Liver (tissue), 8 donors: ENCODE measurements at regions not wholly inside any gene's neighbourhood (a gene's known extent, or its start where the extent isn't known, plus 50 kb on each side); places are given as distances from the start of the nearest gene placed in this dataset.

Source experiments
- DNase-seq: peaks from one replicate; pipeline ENCODE4 v3.0.0-alpha.2; 2017; ENCODE audit warnings: low spot score
- H3K27ac ChIP-seq, 2 donors: one replicate each; pipeline ENCODE4 v1.7.0; 2013; ENCODE audit warnings: inconsistent platforms in 2 of 2, low read length in 2 of 2, control low read depth in 1 of 2, low read depth in 1 of 2, mild to moderate bottlenecking in 1 of 2
- H3K27me3 ChIP-seq, 4 donors: one replicate each; pipeline versions ENCODE4 v1.6.1 to v1.7.0; 2013; ENCODE audit warnings: low read length in 3 of 4, inconsistent platforms in 1 of 4, mild to moderate bottlenecking in 1 of 4, moderate library complexity in 1 of 4; ENCODE audit not compliant: control insufficient read depth in 4 of 4, insufficient read depth in 4 of 4
- H3K36me3 ChIP-seq, 4 donors: one replicate each; pipeline versions ENCODE4 v1.6.1 to v1.7.0; 2013; ENCODE audit warnings: low read length in 3 of 4, mild to moderate bottlenecking in 3 of 4, low read depth in 1 of 4, moderate library complexity in 1 of 4; ENCODE audit not compliant: control insufficient read depth in 4 of 4, insufficient read depth in 3 of 4
- H3K4me1 ChIP-seq, 4 donors: one replicate each; pipeline versions ENCODE4 v1.6.1 to v1.7.0; 2013; ENCODE audit warnings: low read length in 3 of 4, mild to moderate bottlenecking in 3 of 4, moderate library complexity in 1 of 4; ENCODE audit not compliant: control insufficient read depth in 4 of 4, insufficient read depth in 4 of 4
- H3K4me3 ChIP-seq, 3 donors: one replicate each; pipeline versions ENCODE4 v1.6.1 to v1.7.0; 2013; ENCODE audit warnings: low read length in 3 of 3, control low read depth in 1 of 3, low read depth in 1 of 3, mild to moderate bottlenecking in 1 of 3
- H3K9ac ChIP-seq, 2 donors: one replicate each; pipeline ENCODE4 v1.7.0; 2013; ENCODE audit warnings: low read length in 2 of 2, mild to moderate bottlenecking in 2 of 2, moderate library complexity in 2 of 2, control low read depth in 1 of 2, low read depth in 1 of 2
- H3K9me3 ChIP-seq, 4 donors: one replicate each; pipeline versions ENCODE4 v1.6.1 to v1.7.0; 2013; ENCODE audit warnings: low read length in 3 of 4; ENCODE audit not compliant: control insufficient read depth in 4 of 4
- EGR1 ChIP-seq, 2 donors: IDR thresholded peaks; 2 replicates each; pipeline ENCODE4 v1.6.1; 2016 to 2018; ENCODE audit warnings: antibody characterized with exemption in 2 of 2, low read depth in 2 of 2
- FOXA1 ChIP-seq: IDR thresholded peaks from 2 replicates; pipeline ENCODE4 v1.6.1; 2016; ENCODE audit warnings: antibody characterized with exemption
- FOXA2 ChIP-seq: IDR thresholded peaks from 2 replicates; pipeline ENCODE4 v1.6.1; 2016; ENCODE audit warnings: antibody characterized with exemption
- GABPA ChIP-seq, 2 donors: IDR thresholded peaks in 1 of 2; conservative IDR thresholded peaks in 1 of 2; 2 replicates each; pipeline ENCODE4 v1.6.1; 2016; ENCODE audit warnings: antibody characterized with exemption in 2 of 2, mild to moderate bottlenecking in 1 of 2, moderate library complexity in 1 of 2
- HNF4A ChIP-seq, 2 donors: conservative IDR thresholded peaks; 2 replicates each; pipeline ENCODE4 v1.6.1; 2016; ENCODE audit warnings: antibody characterized with exemption in 2 of 2, mild to moderate bottlenecking in 2 of 2
- HNF4G ChIP-seq: IDR thresholded peaks from 2 replicates; pipeline ENCODE4 v1.6.1; 2016; ENCODE audit warnings: antibody characterized with exemption
- JUND ChIP-seq, 2 donors: IDR thresholded peaks; 2 replicates each; pipeline ENCODE4 v1.6.1; 2016; ENCODE audit warnings: antibody characterized with exemption in 2 of 2
- NR2F2 ChIP-seq: IDR thresholded peaks from 2 replicates; pipeline ENCODE4 v1.6.1; 2016; ENCODE audit warnings: antibody characterized with exemption
- RAD21 ChIP-seq, 2 donors: IDR thresholded peaks; 2 replicates each; pipeline ENCODE4 v1.6.1; 2016; ENCODE audit warnings: antibody characterized with exemption in 2 of 2, mild to moderate bottlenecking in 2 of 2
- RXRA ChIP-seq, 2 donors: IDR thresholded peaks; 2 replicates each; pipeline ENCODE4 v1.6.1; 2017 to 2018; ENCODE audit warnings: antibody characterized with exemption in 2 of 2, mild to moderate bottlenecking in 1 of 2
- SP1 ChIP-seq: IDR thresholded peaks from 2 replicates; pipeline ENCODE4 v1.6.1; 2018; ENCODE audit warnings: antibody characterized with exemption, mild to moderate bottlenecking
- TAF1 ChIP-seq: conservative IDR thresholded peaks from 2 replicates; pipeline ENCODE4 v1.6.1; 2016; ENCODE audit warnings: antibody characterized with exemption, mild to moderate bottlenecking
- YY1 ChIP-seq: IDR thresholded peaks from 2 replicates; pipeline ENCODE4 v1.6.1; 2016; ENCODE audit warnings: antibody characterized with exemption, mild to moderate bottlenecking
- WGBS: extraction: QIAGEN DNeasy Blood & Tissue Kit; methylation state at CpG from one replicate; pipeline ENCODE4 v1.1.7; 2013; 5-methylcytosine and 5-hydroxymethylcytosine counted together
- TF ChIP-seq, protein P1 (sequence below): IDR thresholded peaks from 2 replicates; pipeline ENCODE4 v1.6.1; 2016; ENCODE audit warnings: antibody characterized with exemption
- TF ChIP-seq, protein P2 (sequence below): IDR thresholded peaks from 2 replicates; pipeline ENCODE4 v1.6.1; 2016; ENCODE audit warnings: antibody characterized with exemption, mild to moderate bottlenecking
- TF ChIP-seq, protein P3 (sequence below): IDR thresholded peaks from 2 replicates; pipeline ENCODE4 v1.6.1; 2016; ENCODE audit warnings: antibody characterized with exemption
- TF ChIP-seq, protein P4 (sequence below): fragments of 150-350 bp; IDR thresholded peaks from 2 replicates; pipeline ENCODE4 v1.5.1; 2017; ENCODE audit warnings: improper control_type of control experiment, low read depth, low read length; ENCODE audit not compliant: missing input control
- TF ChIP-seq, protein P5 (sequence below): IDR thresholded peaks from 2 replicates; pipeline ENCODE4 v1.6.1; 2016; ENCODE audit warnings: antibody characterized with exemption
- donor health status: healthy.
- donor health status: healthy.
- donor health status: healthy.
- donor health status: healthy.
- donor health status: healthy.

DNA sequence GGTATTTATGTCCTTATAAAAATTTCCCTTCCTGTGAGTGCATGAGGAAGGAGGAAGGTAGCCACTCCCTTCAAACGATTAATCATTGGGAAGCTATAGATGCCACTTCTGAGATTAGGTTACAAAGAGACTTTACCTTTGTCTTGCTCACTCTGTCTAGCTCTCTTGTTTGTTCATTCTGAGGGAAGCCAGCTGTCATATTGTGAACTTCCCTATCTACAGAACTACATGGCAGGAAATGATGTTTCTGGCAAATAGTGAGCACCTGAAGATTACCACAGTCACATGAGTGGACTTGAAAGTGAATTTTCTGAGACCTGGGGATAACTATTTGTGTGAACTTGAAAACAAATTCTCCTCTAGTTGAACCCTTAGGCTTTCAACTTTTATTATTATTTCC is 776.8 kb downstream of the CCDC85A start:
- 83% methylated on average over 1 of the region's 1 CpG for WGBS
- no peak for DNase-seq
- no peaks in the 10 kb centered on the region for H3K4me1 ChIP-seq
- H3K36me3 ChIP-seq = no peaks in the 10 kb centered on the region
- TF ChIP-seq, protein P1, sequence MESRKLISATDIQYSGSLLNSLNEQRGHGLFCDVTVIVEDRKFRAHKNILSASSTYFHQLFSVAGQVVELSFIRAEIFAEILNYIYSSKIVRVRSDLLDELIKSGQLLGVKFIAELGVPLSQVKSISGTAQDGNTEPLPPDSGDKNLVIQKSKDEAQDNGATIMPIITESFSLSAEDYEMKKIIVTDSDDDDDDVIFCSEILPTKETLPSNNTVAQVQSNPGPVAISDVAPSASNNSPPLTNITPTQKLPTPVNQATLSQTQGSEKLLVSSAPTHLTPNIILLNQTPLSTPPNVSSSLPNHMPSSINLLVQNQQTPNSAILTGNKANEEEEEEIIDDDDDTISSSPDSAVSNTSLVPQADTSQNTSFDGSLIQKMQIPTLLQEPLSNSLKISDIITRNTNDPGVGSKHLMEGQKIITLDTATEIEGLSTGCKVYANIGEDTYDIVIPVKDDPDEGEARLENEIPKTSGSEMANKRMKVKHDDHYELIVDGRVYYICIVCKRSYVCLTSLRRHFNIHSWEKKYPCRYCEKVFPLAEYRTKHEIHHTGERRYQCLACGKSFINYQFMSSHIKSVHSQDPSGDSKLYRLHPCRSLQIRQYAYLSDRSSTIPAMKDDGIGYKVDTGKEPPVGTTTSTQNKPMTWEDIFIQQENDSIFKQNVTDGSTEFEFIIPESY = no peak
- TF ChIP-seq RXRA (IDR thresholded peaks at IDR 0.05) = no peak
- TF ChIP-seq, protein P2, sequence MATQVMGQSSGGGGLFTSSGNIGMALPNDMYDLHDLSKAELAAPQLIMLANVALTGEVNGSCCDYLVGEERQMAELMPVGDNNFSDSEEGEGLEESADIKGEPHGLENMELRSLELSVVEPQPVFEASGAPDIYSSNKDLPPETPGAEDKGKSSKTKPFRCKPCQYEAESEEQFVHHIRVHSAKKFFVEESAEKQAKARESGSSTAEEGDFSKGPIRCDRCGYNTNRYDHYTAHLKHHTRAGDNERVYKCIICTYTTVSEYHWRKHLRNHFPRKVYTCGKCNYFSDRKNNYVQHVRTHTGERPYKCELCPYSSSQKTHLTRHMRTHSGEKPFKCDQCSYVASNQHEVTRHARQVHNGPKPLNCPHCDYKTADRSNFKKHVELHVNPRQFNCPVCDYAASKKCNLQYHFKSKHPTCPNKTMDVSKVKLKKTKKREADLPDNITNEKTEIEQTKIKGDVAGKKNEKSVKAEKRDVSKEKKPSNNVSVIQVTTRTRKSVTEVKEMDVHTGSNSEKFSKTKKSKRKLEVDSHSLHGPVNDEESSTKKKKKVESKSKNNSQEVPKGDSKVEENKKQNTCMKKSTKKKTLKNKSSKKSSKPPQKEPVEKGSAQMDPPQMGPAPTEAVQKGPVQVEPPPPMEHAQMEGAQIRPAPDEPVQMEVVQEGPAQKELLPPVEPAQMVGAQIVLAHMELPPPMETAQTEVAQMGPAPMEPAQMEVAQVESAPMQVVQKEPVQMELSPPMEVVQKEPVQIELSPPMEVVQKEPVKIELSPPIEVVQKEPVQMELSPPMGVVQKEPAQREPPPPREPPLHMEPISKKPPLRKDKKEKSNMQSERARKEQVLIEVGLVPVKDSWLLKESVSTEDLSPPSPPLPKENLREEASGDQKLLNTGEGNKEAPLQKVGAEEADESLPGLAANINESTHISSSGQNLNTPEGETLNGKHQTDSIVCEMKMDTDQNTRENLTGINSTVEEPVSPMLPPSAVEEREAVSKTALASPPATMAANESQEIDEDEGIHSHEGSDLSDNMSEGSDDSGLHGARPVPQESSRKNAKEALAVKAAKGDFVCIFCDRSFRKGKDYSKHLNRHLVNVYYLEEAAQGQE = no peak
- no peak for TF ChIP-seq SP1
- TF ChIP-seq HNF4A (conservative IDR thresholded peaks at IDR 0.05) = no peak
- TF ChIP-seq JUND (IDR thresholded peaks at IDR 0.05) = no peak
- no peak for TF ChIP-seq TAF1
- TF ChIP-seq NR2F2 = no peak
- no peak for TF ChIP-seq HNF4G
- TF ChIP-seq, protein P3, sequence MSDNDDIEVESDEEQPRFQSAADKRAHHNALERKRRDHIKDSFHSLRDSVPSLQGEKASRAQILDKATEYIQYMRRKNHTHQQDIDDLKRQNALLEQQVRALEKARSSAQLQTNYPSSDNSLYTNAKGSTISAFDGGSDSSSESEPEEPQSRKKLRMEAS = no peak
- no peak for TF ChIP-seq RAD21 (IDR thresholded peaks at IDR 0.05)
- TF ChIP-seq, protein P4, sequence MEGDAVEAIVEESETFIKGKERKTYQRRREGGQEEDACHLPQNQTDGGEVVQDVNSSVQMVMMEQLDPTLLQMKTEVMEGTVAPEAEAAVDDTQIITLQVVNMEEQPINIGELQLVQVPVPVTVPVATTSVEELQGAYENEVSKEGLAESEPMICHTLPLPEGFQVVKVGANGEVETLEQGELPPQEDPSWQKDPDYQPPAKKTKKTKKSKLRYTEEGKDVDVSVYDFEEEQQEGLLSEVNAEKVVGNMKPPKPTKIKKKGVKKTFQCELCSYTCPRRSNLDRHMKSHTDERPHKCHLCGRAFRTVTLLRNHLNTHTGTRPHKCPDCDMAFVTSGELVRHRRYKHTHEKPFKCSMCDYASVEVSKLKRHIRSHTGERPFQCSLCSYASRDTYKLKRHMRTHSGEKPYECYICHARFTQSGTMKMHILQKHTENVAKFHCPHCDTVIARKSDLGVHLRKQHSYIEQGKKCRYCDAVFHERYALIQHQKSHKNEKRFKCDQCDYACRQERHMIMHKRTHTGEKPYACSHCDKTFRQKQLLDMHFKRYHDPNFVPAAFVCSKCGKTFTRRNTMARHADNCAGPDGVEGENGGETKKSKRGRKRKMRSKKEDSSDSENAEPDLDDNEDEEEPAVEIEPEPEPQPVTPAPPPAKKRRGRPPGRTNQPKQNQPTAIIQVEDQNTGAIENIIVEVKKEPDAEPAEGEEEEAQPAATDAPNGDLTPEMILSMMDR = no peak
- TF ChIP-seq GABPA (IDR thresholded peaks at IDR 0.05 in 1 of 2, conservative IDR thresholded peaks at IDR 0.05 in 1 of 2) = no peak
- TF ChIP-seq EGR1 (IDR thresholded peaks at IDR 0.05; ENCODE audit: low read depth in 2 of 2) = no peak
- no peak for TF ChIP-seq YY1
- TF ChIP-seq, protein P5, sequence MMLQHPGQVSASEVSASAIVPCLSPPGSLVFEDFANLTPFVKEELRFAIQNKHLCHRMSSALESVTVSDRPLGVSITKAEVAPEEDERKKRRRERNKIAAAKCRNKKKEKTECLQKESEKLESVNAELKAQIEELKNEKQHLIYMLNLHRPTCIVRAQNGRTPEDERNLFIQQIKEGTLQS = no peak
- TF ChIP-seq FOXA1 = no peak
- TF ChIP-seq FOXA2 = no peak
- peaks cover 0 to 10% (median 0%) of the 10 kb centered on the region in 4 donors for H3K9me3 ChIP-seq
- H3K9ac ChIP-seq = no peak overlapping the region
- no peak overlapping the region for H3K27ac ChIP-seq
- H3K4me3 ChIP-seq = no peak overlapping the region
- H3K27me3 ChIP-seq = no peaks in the 10 kb centered on the region
